GM04503 (cell line): ENCODE measurements at regions not wholly inside any gene's neighbourhood (a gene's known extent, or its start where the extent isn't known, plus 50 kb on each side); places are given as distances from the start of the nearest gene placed in this dataset.
A peak's percentile ranks its signal among the peaks of the same experiment; 100 is the strongest.

ENCODE experiments used
- DNase-seq: peaks from one replicate; pipeline ENCODE4 v3.0.0-alpha.2; 2012; ENCODE audit warnings: low read depth

DNA sequence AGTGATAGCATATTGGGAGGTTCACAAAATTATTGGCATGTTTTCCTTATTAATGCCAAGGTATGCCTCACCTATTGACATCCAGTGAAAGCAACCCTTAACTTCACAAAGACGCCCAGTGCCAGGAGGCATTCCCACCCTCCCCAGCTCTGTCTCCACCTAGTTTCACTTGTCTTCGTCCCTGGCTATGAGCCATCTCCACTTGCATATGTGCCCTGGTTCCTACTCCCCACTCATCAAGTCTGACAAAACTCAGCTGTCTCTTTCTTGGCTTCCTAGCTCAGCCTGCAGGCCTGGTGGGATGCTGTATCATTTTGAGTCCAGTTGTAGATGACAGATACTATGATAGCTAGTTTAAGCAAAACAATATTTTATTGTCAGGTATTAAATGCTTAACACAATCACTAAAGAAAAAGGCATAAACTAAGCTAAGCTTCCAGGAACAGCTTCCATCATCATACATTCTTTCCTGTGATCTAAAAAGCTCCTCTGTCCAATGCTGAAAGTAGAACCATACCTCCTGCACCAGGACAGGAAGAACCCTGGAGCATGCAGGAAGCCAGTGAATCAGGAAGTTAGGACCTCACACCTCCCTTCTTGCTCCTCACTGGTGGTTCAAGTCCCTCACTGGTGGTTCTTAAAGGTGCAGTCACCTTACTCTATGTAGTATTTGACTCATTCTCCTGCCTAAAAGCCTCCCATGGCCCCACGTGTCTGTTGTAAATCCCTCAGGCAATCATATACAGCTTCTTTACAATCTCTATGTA lies 410.3 kb upstream of the RASGEF1B start:
- DNase-seq, result no peak

DNA sequence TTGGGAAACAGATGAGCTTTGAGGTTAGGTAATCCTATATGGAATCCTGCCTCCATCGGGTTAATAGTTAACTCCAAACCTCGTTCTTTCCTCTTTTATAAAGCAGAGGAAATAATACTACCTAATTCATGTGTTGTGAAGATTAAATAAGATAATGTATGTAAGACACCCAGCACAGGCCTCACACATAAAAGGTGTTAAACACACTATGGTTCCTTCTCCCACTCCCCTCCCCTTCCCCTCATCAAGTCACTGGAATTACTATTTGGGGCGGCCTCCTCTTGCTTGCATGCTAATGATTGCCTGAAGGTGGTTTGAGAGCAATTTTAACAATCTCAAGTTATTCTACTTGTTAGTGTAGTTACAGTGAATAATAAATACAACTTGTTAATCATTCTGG lies 404.4 kb upstream of the RASGEF1B start:
- no peak for DNase-seq

DNA sequence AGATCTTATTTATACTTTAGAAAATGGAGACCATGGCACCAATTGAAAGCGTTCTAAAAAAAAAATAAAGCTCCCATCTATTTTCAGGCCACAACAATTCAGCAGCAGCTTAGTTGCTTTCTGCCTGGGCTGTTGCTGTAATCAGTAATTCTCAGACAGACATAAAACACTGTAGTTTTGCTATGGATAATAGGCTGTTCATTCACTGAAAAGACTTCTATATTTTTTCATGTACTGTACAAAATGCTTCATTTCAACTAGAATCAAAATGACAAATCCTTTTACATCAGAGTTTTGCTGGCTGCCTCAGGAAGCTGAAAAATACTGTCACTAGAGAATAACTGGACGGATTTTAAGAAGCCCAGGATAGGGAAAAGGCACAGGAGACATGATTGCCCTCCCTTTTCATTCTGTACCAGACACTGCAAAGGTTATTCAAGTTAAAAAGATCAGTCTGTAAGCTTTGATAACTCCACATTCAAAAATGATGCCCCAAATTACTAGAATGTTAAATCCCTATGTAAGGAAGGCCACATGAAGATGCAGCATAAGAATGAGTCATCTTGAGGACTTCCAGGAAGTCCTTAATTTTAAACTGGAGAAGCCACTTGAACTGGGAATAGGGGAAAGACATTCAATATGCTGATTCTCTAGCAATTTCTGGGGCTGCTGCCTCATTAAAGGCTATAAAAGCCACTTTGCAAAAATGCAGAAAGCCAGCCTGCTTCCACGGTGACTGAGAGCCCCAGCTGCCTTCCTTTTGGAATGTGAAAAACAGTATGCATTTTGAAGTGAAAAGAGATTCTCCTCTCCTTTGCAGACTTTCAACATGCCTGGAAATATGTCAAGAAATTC lies 403.2 kb upstream of the RASGEF1B start:
- DNase-seq, result no peak

DNA sequence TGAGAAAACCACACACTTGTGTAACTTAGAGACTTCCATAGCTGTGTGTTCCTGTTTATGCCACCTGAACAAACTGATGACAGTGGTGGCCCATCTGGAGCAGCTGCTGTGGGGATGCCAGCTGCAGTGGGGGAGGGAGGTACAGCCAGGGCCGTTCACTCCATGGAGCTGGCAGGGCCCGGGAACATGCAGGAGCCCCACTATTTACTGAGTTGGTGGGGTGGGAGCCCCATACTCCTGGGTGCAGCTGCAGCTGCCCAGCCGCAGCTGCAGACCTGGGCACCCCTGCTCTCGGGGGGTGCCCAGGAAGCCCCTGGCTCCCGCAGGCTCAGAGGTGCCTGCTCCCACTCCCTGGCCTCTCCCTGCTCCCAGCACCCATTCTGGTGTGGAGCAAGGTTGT lies 398.6 kb upstream of the RASGEF1B start:
- no peak for DNase-seq

DNA sequence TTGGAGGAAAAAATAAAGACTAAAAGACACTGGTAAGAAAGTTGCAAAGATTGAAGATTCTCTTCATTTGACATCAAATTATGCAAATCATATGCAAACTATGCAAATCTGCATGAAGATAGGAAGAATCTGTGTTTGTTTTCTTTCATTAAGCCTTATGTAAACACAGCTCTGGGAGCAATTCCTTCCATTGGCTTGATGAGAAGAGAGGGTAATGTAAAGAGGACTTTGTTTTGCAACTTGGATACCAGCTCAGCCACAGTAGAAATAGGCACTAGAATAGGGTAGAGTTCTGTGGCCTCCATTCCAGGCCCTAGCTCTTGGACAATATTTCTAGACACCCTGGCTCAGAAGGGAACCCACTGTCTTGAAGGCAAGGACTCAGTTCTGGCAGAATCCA lies 388.4 kb upstream of the RASGEF1B start:
- DNase-seq, result no peak

DNA sequence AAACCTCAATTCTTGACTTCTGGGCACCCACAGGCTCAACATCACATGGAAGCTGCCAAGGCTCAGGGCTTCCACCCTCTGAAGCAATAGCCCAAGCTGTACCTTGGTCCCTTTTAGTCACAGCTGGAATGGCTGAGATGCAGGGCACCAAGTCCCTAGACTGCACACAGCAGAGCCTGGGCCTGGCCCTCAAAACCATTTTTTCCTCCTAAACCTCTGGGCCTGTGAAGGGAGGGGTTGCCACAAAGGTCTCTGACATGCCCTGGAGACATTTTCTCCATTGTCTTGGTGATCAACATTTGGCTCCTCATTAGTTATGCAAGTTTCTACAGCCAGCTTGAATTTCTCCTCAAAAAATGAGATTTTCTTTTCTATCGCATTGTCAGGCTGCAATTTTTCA lies 382.7 kb upstream of the RASGEF1B start:
- no peak for DNase-seq

DNA sequence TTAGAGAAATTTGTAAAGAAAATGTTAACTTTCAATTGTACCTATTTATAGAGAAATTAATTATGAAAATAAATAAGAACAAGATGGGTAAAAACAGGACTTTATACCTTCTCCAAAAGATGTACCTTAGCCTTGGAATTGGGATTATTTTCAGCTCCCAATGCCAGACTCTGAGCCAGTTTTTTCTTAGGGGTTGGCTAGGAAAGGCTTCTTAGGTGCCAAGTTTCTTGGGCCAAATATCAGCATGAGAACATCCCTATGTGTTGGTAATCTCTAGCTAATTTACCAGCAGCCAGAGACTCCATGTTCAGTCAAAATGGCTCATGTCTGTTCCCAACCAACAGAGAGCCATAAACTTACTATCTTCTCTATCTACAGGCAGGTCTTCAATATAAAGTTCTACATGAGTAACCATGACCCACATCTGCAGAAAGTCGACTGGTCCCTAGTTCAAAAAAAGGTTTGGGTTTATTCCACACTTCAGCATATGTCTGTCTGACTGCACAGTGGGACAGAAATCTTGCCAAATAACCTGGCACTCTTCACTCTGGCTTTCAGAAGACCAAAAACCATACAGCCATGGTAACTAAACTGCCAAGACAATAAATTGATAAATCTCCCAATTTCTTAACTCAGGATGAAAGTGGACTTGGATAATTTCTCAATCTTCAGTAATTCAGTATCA lies 380.5 kb upstream of the RASGEF1B start:
- no peak for DNase-seq

DNA sequence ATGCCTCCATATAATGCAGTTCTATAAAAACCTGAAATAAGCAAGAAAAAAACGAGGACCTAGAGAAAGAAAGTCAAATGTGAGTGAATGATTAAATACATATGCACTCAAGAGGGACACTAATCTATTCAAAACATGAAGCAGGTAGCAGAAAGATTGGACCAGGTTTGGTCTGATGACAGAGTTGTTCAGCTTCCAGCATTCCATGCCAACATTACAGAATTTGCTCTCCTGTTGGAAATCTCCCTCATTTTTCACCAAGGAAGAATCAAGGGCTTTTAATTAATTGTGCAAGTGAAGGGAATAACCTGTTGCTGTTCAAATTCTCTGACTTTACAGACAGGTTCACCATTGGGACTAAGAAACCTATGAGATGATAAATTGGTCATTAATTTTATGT lies 379.0 kb upstream of the RASGEF1B start:
- no peak for DNase-seq

DNA sequence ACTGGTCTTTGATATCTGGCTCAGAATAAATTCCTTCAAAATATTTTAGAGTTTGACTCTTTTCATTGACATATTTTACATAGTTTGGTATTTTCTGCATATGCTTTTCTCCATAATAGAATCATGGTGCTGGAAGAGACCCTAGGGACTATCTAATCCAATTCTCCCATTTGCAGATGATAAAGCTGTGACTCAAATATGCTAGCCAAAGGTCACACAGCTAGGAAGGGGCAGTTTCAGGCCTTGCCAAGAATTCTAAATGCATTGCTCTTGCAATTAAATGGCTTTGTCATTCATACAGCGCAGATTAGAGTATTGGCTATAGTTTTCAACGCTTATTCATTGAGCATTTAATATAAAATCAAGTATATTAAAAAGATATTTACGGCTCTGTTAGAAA lies 374.1 kb upstream of the RASGEF1B start:
- no peak for DNase-seq

DNA sequence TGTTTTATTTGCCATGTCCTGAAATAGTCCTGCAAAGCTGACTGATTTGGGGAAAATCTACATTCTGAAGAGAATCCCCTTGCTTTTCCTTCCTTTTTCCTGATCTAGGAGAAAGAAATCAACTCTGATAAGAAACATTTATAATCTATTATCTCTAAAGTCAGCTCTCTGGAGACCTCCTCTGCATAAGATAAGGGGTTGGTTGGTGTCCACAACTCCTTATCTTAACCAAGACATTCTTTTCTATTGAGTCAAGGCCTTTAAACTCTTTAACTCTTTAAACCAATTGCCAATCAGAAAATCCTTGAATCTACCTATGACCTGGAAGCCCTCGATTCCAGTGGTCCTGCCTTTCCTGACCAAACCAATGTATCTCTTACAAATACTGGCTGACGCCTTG lies 373.6 kb upstream of the RASGEF1B start:
- DNase-seq, result no peak

DNA sequence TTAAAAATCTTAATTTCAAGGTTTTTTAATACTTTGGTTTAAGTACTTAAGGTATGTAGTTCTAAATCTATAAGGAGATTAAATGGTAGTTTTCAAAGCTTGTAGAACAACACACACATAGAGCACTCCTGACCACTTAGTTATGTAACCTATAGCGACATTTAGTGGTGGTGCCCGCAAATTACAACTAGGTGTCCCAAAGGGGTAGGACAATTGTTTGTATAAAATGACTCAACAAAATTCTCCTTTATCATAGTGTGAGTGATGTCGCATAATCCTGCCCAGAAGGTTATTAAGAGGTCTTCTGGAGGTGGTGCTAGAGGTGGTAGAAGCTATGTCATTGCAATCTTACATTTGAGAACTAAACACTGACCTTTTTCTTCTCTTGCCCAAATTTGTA lies 373.0 kb upstream of the RASGEF1B start:
- peak; percentile 11 for DNase-seq

DNA sequence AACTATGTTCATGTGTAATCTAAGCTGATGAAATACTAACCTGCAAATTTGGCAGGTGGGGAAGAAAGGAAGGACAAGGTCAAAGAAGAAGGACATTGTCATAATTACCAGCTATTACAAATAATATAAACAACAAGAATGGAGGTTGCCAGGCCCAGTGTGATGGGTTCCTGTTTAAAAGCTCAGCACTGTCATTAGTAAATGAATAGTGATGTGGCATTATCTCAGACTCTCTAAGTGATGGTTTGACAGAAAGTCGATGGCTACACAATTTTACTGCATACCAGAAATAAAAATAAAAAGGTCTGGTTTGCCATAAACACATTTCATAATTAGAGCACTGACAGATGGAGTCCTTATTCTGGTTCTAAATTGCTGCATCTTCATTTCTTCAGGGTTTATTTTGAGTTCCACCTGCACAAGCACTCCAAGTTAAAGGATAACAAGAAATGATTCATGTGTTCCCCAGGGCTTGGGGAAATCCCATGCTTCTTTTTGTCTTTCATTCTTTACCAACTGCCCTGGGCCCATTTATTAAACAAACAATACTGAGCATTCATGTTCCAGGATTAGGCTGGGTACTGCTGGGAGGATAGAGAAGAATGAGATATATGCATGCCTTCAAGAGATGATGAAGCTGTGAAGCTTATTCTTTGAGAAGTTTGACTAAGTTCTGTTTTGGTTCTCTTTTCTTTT lies 367.8 kb upstream of the RASGEF1B start:
- DNase-seq, result no peak

DNA sequence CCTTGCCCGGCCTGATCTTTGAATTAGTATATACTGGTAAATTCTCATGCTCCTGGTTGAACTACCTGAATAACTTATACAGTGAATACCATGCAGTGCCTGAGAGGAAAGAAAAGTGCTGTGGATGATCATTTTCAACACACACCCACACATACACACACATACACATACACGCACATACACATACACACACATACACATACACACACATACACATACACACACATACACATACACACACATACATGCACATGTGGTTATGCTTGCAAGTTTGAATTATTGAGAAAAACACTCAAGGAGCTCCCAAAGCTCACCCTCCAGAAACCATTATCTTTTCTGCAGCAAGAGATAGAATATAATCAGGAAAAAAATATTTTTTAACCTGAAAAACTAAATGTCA lies 366.9 kb upstream of the RASGEF1B start:
- DNase-seq, result no peak

DNA sequence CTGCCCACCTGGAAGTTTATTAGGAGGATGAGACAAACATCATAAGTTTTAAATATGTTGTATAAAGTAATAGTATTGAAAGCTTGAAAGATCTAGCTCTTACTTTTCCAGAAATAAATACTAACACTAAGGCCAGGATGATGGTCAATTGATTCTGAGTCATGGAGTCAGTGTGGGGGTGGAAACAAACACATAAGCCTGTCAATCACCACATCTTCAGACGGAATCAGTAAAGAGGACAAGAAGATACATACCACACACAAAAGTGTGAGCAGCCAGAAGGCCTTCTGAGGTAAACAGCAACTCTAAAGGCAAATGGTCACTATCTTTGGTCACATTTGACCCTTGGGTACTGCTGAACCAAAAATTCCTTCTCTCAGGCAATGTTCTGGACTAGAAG lies 365.0 kb upstream of the RASGEF1B start:
- DNase-seq, result no peak

DNA sequence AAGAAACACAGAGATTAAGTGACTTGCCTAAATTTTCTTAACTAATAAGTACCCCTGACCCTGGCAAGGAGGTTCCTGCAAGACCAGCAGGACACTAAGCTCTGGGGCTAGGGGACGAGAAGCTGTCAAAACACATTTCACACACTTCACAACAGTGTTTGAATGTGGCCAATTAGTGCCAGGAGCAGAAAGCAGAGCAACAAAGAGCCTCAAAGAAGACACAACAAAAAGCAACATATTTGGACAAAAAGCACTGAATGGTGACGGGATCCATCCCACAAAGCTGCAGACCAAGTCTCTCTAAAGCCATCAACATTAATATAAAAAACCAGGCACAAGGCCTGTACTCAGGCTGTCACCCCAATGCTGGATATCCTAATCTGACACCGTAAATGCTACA lies 361.9 kb upstream of the RASGEF1B start:
- no peak for DNase-seq

DNA sequence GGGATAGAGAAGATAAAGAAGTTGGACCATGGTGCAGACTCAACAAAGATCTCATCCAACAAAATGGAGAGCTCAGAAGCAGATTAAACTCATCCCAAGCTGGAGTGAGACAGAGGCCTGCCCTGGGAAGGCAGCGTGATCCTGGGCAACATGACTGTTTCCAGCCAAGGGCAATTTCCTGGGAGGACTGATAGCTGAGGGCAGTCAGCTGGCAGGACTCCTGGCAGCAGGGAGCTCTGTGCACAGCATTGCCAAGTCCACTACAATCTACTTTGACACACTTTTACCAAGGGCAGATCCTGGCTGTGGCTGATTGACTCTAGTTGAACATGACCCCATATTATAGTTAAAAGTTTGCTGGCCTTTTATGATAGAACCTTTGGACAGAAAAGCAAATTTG lies 357.3 kb upstream of the RASGEF1B start:
- no peak for DNase-seq

DNA sequence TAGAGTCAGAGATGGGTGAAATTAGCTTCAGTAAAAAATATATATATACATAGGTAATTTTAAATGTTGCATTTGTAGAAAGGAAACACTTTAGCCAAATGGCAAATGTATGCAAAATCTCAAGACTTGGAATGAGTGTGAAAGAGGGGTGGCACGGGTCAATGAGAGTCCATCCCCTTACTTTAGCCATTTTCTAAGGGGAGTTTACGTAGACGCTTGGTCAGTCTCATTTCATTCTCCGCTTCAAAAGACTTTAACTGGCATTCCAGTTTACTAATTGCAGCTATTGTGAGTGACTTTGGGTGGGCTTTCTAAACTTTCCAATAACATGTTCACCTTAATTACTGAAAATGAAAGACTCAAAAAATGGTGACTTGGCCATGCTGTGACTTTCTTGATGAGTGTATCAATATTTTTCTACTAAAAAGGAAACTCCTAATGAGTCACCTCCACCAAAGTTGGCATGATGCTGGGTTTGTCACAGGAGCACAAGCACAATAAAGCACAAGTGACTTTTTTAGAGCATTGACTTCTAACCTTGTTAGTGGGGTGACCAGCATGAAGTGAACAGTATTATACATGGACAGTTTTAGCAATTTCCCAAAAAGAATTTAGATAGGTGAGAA lies 356.0 kb upstream of the RASGEF1B start:
- DNase-seq, result no peak

DNA sequence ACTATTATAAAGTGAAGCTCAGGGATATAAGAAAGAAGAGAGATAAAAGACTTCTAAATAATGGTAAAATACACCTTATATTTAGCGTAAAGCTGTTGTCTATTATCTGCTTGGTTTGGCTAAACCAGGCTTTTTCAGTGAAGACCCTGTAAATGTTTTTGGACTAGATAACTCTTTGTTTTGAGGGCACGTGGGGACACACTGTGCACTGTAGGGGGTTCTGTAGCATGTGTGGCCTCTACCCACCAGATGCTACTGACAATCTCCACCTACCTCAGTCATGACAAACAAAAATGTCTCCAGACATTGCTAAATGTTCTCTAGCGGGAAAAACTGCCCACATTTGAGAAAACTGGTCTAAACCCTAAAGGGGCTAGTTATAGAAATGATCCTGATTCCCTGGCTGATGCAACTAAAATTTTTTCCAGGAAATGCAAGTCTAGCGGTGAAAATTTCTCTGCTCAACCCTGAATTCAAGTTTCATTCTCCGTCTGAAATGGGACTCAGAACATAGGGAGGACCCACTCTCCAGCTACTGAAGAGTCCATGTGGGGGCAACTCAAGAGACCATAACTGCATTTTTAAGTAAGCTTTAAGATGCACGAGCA lies 355.2 kb upstream of the RASGEF1B start:
- DNase-seq, result no peak

DNA sequence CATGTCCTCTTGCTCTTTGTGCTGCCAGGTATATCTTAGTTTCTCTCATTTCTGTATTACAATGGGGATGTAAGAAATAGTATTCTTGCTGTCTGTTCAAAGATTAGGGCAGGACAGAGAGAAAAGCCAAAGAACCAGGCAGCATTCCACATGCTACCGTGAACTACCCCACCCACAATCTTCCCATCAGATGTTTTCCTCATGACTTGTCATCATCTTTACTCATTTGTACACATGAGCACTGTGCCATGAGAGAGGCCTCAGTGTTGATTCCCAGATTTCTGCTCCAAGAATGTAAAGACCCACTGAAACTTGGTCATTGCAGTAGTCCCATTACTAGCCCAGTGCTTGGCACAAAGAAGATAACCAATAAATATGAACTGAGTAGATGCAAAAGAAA lies 354.6 kb upstream of the RASGEF1B start:
- no peak for DNase-seq

DNA sequence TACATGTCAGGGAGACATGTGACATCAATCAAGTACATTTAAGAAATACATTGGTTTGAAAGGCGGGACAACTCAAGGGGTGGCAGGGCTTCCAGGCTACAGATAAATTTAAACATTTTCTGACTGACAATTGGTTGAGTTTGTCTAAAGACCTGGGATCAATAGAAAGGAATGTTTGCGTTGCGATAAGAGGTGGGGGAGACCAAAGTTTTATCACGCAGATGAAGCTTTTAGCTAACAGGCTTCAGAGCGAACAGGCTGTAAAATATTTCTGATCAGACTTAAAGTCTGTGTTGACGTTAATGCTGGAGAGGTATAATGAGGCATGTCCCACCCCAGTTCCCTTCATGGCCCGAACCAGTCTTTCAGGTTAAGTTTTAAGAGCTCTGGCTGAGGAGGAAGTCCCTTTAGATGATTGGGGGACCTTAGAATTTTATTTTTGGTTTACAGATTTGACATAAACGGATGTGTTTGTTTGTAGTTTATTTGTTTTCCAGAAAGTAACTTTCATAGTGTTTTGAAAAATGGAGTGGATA lies 346.7 kb upstream of the RASGEF1B start:
- no peak for DNase-seq
